ENCODE measurements at regions not wholly inside any gene's neighbourhood (a gene's known extent, or its start where the extent isn't known, plus 50 kb on each side); places are given as distances from the start of the nearest gene placed in this dataset.

DNA sequence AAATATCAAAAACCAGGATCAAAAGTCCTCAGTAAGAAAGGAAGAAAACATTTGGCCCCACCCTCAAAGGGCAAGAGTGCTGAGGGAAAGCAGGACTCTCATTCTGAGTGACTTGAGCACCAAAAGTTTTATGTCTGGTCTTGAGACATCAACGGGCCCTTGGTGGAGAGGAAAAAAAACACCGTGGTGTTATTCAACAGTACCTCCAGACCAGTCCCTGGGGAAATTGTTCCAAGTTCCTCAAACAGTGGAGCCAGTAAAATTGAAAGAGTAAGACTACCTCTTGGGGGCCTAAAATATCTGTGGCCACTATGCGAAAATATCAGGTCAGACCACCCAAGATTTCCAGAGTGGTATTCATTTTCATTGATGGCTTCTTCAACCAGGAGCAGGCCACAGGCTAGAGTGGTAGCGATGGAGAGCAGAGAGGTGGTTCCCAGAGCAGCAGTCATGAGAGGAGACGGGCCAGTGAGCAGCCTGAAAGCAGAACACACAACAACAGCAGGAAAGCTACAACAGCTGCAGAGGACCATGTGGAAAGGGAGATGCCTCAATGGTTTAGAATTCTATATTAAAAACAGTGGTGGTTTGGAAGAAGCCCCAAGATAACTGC is 63.7 kb upstream of the RPL34 start:
- Mint-ChIP-seq H3K4me3 (ENCODE audit: low read depth) (no peak overlapping the region), H3K4me1 (ENCODE audit: low read depth) (peaks cover 7% of the 10 kb centered on the region), H3K9me3 (ENCODE audit: low read depth) (peaks cover 9% of the 10 kb centered on the region), H3K36me3 (ENCODE audit: insufficient read depth) (no peaks in the 10 kb centered on the region), H3K27me3 (peaks cover 9% of the 10 kb centered on the region), H3K27ac (no peak overlapping the region)
- TF ChIP-seq CTCF (IDR thresholded peaks at IDR 0.05; ENCODE audit: unreplicated experiment) = no peak
- no peak for DNase-seq (ENCODE audit: low spot score, unreplicated experiment)

GRCh38 chr4:108556166-108556565 is 64.2 kb upstream of the RPL34 start:
- H3K36me3 Mint-ChIP-seq (ENCODE audit: insufficient read depth) = no peaks in the 10 kb centered on the region
- H3K4me3 Mint-ChIP-seq (ENCODE audit: low read depth) = no peak overlapping the region
- H3K9me3 Mint-ChIP-seq (ENCODE audit: low read depth) = peaks cover 9% of the 10 kb centered on the region
- H3K27me3 Mint-ChIP-seq = peaks cover 9% of the 10 kb centered on the region
- no peak overlapping the region for H3K27ac Mint-ChIP-seq
- H3K4me1 Mint-ChIP-seq (ENCODE audit: low read depth) = peaks cover 7% of the 10 kb centered on the region
- no peak for TF ChIP-seq CTCF (IDR thresholded peaks at IDR 0.05; ENCODE audit: unreplicated experiment)
- no peak for DNase-seq (ENCODE audit: low spot score, unreplicated experiment)

- TF ChIP-seq CTCF (IDR thresholded peaks at IDR 0.05; ENCODE audit: unreplicated experiment) = no peak
- no peak overlapping the region for H3K4me3 Mint-ChIP-seq (ENCODE audit: low read depth)
- peaks cover 7% of the 10 kb centered on the region for H3K4me1 Mint-ChIP-seq (ENCODE audit: low read depth)
- no peaks in the 10 kb centered on the region for H3K36me3 Mint-ChIP-seq (ENCODE audit: insufficient read depth)
- DNase-seq (ENCODE audit: low spot score, unreplicated experiment) = no peak
- peaks cover 9% of the 10 kb centered on the region for H3K27me3 Mint-ChIP-seq
- peaks cover 9% of the 10 kb centered on the region for H3K9me3 Mint-ChIP-seq (ENCODE audit: low read depth)
- no peak overlapping the region for H3K27ac Mint-ChIP-seq
These were observed 64.7 kb upstream of the RPL34 start for GRCh38 chr4:108555701-108556100.

GRCh38 chr4:108547682-108548081 is 72.7 kb upstream of the RPL34 start:
- Mint-ChIP-seq H3K4me1 (ENCODE audit: low read depth) (no peaks in the 10 kb centered on the region), H3K27ac (no peak overlapping the region), H3K4me3 (ENCODE audit: low read depth) (no peak overlapping the region), H3K36me3 (ENCODE audit: insufficient read depth) (peaks cover 2% of the 10 kb centered on the region), H3K27me3 (peaks cover under 1% of the 10 kb centered on the region), H3K9me3 (ENCODE audit: low read depth) (peaks cover 22% of the 10 kb centered on the region)
- DNase-seq (ENCODE audit: low spot score, unreplicated experiment) = no peak
- TF ChIP-seq CTCF (IDR thresholded peaks at IDR 0.05; ENCODE audit: unreplicated experiment) = no peak

GRCh38 chr4:108546728-108547127 is 73.6 kb upstream of the RPL34 start:
- no peak overlapping the region for H3K27ac Mint-ChIP-seq
- H3K4me3 Mint-ChIP-seq (ENCODE audit: low read depth) = no peak overlapping the region
- peaks cover 2% of the 10 kb centered on the region for H3K36me3 Mint-ChIP-seq (ENCODE audit: insufficient read depth)
- no peak for DNase-seq (ENCODE audit: low spot score, unreplicated experiment)
- peaks cover 4% of the 10 kb centered on the region for H3K27me3 Mint-ChIP-seq
- TF ChIP-seq CTCF (IDR thresholded peaks at IDR 0.05; ENCODE audit: unreplicated experiment) = no peak
- no peaks in the 10 kb centered on the region for H3K4me1 Mint-ChIP-seq (ENCODE audit: low read depth)
- peaks cover 18% of the 10 kb centered on the region for H3K9me3 Mint-ChIP-seq (ENCODE audit: low read depth)

Data from progenitor cell of endocrine pancreas (in vitro differentiated cells).